Adipocyte (in vitro differentiated cells): ENCODE measurements at regions not wholly inside any gene's neighbourhood (a gene's known extent, or its start where the extent isn't known, plus 50 kb on each side); places are given as distances from the start of the nearest gene placed in this dataset.

Experiments used
- DNase-seq: peaks from one replicate; pipeline ENCODE4 v3.0.0-alpha.2; 2015; ENCODE audit warnings: low read depth
- H3K27me3 ChIP-seq: replicated peaks from 2 replicates; pipeline ENCODE4 v1.7.0; 2013; ENCODE audit warnings: mild to moderate bottlenecking, low read length, moderate library complexity; ENCODE audit not compliant: control insufficient read depth, insufficient read depth
- H3K36me3 ChIP-seq: 2 replicates; pipeline ENCODE4 v1.7.0; 2013; ENCODE audit warnings: low read length, mild to moderate bottlenecking, moderate library complexity; ENCODE audit not compliant: control insufficient read depth, insufficient read depth, severe bottlenecking
- H3K4me1 ChIP-seq: 2 replicates; pipeline ENCODE4 v1.7.0; 2013; ENCODE audit warnings: mild to moderate bottlenecking, low read length, moderate library complexity; ENCODE audit not compliant: control insufficient read depth, insufficient read depth
- H3K4me3 ChIP-seq: 2 replicates; pipeline ENCODE4 v1.7.0; 2013; ENCODE audit warnings: mild to moderate bottlenecking, low read length, moderate library complexity
- H3K9ac ChIP-seq: 2 replicates; pipeline ENCODE4 v1.7.0; 2013; ENCODE audit warnings: mild to moderate bottlenecking, low read length, moderate library complexity
- H3K9me3 ChIP-seq: 2 replicates; pipeline ENCODE4 v1.7.0; 2013; ENCODE audit warnings: mild to moderate bottlenecking, low read length, moderate library complexity; ENCODE audit not compliant: control insufficient read depth

GRCh38 chr20:7687065-7687464 is 253.2 kb downstream of the HAO1 start:
- Histone ChIP-seq H3K4me1 (no peaks in the 10 kb centered on the region), H3K9me3 (no peaks in the 10 kb centered on the region), H3K36me3 (no peaks in the 10 kb centered on the region), H3K27me3 (no peaks in the 10 kb centered on the region), H3K4me3 (no peak overlapping the region), H3K9ac (no peak overlapping the region)
- DNase-seq = no peak

GRCh38 chr20:7689151-7689550 is 251.1 kb downstream of the HAO1 start:
- DNase-seq = no peak
- no peaks in the 10 kb centered on the region for H3K27me3 ChIP-seq
- peaks cover 1% of the 10 kb centered on the region for H3K4me1 ChIP-seq
- H3K9ac ChIP-seq = no peak overlapping the region
- H3K4me3 ChIP-seq = no peak overlapping the region
- no peaks in the 10 kb centered on the region for H3K9me3 ChIP-seq
- H3K36me3 ChIP-seq = no peaks in the 10 kb centered on the region

DNA sequence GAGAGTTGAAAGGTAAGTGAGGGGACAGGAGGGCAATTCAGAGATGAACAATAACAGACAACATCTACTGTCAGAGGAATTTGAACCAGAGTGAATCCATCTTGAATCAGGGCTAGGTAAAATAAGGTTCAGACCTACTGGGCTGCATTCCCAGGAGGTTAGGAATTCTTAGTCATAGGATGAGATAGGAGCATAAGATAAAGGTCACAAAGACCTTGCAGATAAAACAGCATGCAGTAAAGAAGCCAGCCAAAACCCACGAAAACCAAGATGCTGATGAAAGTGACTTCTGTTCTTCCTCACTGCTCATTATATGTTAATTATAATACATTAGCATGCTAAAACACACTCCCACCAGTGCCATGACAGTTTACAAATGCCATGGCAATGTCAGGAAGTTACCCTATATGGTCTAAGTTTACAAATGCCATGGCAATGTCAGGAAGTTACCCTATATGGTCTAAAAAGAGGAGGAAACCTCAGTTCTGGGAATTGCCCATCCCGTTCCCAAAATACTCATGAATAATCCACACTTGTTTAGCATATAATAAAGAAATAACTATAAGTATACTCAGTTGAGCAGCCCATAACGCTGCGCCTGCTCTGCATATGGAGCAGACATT is 248.5 kb downstream of the HAO1 start:
- H3K27me3 ChIP-seq = no peaks in the 10 kb centered on the region
- no peaks in the 10 kb centered on the region for H3K9me3 ChIP-seq
- H3K4me3 ChIP-seq = no peak overlapping the region
- no peak for DNase-seq
- no peak overlapping the region for H3K9ac ChIP-seq
- peaks cover 24% of the 10 kb centered on the region for H3K4me1 ChIP-seq
- no peaks in the 10 kb centered on the region for H3K36me3 ChIP-seq

DNA sequence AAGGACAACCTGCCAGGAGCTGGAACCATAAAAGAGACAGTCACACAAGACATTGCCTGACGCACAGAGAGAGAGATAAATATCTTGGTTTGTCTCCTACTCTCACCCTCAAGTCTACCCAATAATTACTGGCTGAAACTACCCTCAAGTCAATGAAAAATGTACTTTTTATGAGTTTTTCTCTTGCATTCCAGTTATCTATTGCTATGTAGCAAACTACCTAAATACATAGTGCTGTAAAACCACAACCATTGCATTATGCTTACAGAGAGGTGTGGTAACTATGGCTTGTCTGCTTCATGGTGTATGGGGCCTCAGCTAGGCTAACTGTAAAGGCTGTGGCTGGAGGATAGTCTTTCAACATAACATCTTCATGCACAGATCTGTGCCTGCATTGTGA is 247.8 kb downstream of the HAO1 start:
- H3K27me3 ChIP-seq = no peaks in the 10 kb centered on the region
- H3K4me1 ChIP-seq = peaks cover 24% of the 10 kb centered on the region
- H3K9ac ChIP-seq = no peak overlapping the region
- no peaks in the 10 kb centered on the region for H3K36me3 ChIP-seq
- no peaks in the 10 kb centered on the region for H3K9me3 ChIP-seq
- no peak overlapping the region for H3K4me3 ChIP-seq
- no peak for DNase-seq

DNA sequence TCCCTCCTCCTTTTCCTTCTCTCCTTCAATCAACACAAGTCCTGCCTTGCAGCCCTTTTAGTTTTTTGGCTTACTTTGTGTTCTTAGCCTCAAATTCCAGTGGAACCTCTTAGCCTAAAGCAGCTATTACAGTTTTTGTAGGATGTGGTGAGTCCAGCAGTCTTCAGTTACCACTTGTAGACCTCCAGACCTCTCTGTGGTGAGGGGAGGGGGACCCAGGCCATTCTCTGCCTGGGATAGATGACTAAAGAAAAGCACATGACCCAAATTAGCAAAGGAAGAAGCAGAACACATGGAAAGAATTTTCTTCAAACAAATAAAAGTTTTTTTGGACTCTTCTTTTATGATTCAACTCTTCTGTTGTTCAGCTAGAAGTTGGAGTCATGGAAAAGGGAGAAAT is 246.5 kb downstream of the HAO1 start:
- Histone ChIP-seq H3K27me3 (no peaks in the 10 kb centered on the region), H3K9me3 (no peaks in the 10 kb centered on the region), H3K4me3 (no peak overlapping the region), H3K36me3 (no peaks in the 10 kb centered on the region), H3K4me1 (peaks cover 24% of the 10 kb centered on the region), H3K9ac (no peak overlapping the region)
- DNase-seq = no peak

DNA sequence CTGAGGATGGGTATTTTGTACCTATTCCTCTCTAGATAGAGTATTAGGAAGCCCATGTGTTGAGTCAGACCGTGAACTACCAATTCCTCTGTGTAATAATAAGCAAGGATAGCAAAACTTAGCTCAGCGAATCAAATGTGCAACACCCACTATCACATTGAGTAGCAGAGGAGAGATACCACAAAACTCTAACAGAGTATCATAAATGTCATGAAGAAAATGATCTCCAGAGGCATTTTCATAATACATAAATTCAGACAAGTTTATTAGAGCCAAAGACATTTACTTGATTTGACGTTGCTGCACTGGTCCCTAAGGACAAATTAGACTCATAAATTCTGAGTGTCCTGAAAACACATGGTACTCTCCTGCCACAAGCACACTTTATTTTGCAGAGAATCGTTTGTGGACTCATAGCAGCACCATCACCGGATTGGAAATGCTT is 245.2 kb downstream of the HAO1 start:
- H3K4me1 ChIP-seq = peaks cover 24% of the 10 kb centered on the region
- no peaks in the 10 kb centered on the region for H3K9me3 ChIP-seq
- no peak for DNase-seq
- H3K4me3 ChIP-seq = no peak overlapping the region
- no peaks in the 10 kb centered on the region for H3K36me3 ChIP-seq
- no peaks in the 10 kb centered on the region for H3K27me3 ChIP-seq
- H3K9ac ChIP-seq = no peak overlapping the region

DNA sequence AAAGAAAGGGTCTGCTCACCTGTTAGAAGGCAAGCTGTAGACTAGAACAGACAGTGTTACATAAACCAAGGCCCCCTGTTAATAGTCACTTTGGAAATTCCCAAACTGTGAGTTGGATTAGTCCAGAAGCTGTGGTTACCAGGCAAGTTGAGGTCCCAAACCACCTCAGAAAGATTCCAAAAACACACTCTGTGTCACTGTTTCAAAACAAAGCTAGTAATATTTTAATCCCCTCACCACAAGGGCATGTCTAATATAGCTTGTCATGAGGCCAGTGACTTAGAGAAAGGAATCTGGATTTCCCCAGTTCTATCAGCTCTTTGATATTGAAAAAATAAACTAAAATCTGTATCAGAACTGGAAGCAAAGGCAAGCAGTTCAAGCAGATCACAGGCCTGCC is 244.6 kb downstream of the HAO1 start:
- H3K9ac ChIP-seq = no peak overlapping the region
- H3K9me3 ChIP-seq = no peaks in the 10 kb centered on the region
- no peaks in the 10 kb centered on the region for H3K36me3 ChIP-seq
- H3K4me3 ChIP-seq = no peak overlapping the region
- no peaks in the 10 kb centered on the region for H3K27me3 ChIP-seq
- DNase-seq = peak; percentile 8
- peaks cover 24% of the 10 kb centered on the region for H3K4me1 ChIP-seq

GRCh38 chr20:7696311-7696710 is 243.9 kb downstream of the HAO1 start:
- Histone ChIP-seq H3K4me1 (peaks cover 24% of the 10 kb centered on the region), H3K27me3 (no peaks in the 10 kb centered on the region), H3K9me3 (no peaks in the 10 kb centered on the region), H3K9ac (no peak overlapping the region), H3K36me3 (no peaks in the 10 kb centered on the region), H3K4me3 (no peak overlapping the region)
- DNase-seq = no peak

DNA sequence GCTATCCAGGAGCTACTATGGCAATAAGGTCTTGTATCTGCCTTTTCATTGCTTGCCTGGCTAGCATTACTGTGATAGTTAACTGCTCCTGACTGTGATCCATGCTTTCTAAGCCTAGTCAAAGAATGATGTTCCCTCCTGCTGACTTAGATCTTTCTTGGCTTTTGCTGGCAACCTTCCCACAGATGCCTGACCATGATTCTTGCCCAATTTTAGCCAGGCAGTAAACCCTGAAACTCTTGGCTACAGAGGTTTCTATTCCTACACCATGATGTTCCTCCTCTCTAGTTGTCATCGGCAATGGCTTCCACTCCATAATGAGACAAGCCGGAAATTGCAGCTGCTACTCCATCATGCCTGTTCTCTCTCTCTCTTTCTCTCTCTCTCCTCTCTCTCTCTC is 238.1 kb downstream of the HAO1 start:
- Histone ChIP-seq H3K4me3 (no peak overlapping the region), H3K4me1 (no peaks in the 10 kb centered on the region), H3K9ac (no peak overlapping the region), H3K27me3 (no peaks in the 10 kb centered on the region), H3K36me3 (no peaks in the 10 kb centered on the region), H3K9me3 (no peaks in the 10 kb centered on the region)
- no peak for DNase-seq

DNA sequence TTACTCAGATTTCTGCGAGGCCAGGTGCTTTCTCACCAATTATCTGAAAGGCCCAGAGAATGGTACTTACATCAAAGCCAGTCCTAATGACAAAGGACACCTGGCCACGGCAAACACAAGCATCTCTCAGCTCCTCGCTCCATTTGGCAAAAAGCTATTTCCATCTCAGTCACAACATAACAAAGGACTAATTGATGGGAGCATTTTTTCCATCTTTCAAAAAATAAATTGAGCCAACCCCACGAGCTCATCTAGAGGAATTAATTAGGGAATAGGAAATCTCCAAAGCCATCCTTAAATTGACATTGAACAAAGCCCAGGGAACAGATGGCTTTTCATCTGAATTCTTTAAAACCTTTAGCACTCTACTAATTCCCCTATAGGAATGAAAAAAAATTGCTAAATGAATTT is 236.7 kb downstream of the HAO1 start:
- no peak for DNase-seq
- Histone ChIP-seq H3K4me3 (no peak overlapping the region), H3K36me3 (no peaks in the 10 kb centered on the region), H3K9me3 (no peaks in the 10 kb centered on the region), H3K27me3 (no peaks in the 10 kb centered on the region), H3K9ac (no peak overlapping the region), H3K4me1 (no peaks in the 10 kb centered on the region)

- no peaks in the 10 kb centered on the region for H3K27me3 ChIP-seq
- H3K36me3 ChIP-seq = no peaks in the 10 kb centered on the region
- H3K9me3 ChIP-seq = no peaks in the 10 kb centered on the region
- no peaks in the 10 kb centered on the region for H3K4me1 ChIP-seq
- DNase-seq = no peak
- no peak overlapping the region for H3K9ac ChIP-seq
- no peak overlapping the region for H3K4me3 ChIP-seq
Observed at GRCh38 chr20:7703996-7704395, 236.3 kb downstream of the HAO1 start.

DNA sequence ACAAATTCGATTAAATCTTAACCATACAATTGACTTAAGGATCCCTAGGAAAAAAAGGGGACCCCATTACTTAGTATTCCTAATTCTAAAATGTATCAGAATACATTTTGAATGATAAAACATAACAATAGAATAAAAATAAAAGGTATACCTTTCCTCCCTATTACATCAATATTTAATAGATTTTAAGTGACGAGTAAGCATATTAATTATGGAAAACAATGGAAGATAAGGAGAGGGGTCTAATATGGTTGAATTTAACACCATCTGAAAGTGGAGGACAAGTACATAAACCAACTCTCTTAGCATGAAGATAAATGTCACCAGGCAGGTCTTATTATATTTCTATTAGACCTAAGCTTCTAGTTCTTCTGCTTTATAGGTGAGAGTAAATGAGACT is 232.1 kb downstream of the HAO1 start:
- Histone ChIP-seq H3K27me3 (no peaks in the 10 kb centered on the region), H3K4me3 (no peak overlapping the region), H3K9ac (no peak overlapping the region), H3K36me3 (no peaks in the 10 kb centered on the region), H3K4me1 (no peaks in the 10 kb centered on the region), H3K9me3 (peaks cover 4% of the 10 kb centered on the region)
- no peak for DNase-seq
